Stimulated activated CD4-positive, alpha-beta T cell treated with anti-CD3 and anti-CD28 coated beads, Interleukin-15, amount 100 ng/mL, for 24 hours (primary cell): ENCODE measurements at regions not wholly inside any gene's neighbourhood (a gene's known extent, or its start where the extent isn't known, plus 50 kb on each side); places are given as distances from the start of the nearest gene placed in this dataset.

ENCODE experiments used
- DNase-seq: peaks from one replicate; pipeline ENCODE4 v3.0.0-alpha.2; 2020

DNA sequence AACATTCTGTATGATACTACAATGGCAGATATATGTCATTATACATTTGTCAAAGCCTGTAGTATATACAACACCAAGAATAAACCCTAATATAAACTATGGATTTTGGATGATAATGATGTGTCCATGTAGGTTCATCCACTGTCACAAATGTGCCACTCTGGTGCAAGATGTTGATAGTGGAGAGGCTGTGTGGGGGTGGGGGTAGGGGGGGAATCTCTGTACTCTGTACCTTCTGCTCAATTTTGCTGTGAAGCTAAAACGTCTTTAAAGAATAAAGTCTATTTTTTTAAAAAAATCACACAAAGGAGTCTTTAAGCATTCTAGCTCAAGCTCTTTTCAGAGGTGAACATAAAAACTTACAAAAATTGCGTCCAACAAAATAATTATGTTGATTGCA is 88.2 kb upstream of the ABI3BP start:
- DNase-seq: no peak

DNA sequence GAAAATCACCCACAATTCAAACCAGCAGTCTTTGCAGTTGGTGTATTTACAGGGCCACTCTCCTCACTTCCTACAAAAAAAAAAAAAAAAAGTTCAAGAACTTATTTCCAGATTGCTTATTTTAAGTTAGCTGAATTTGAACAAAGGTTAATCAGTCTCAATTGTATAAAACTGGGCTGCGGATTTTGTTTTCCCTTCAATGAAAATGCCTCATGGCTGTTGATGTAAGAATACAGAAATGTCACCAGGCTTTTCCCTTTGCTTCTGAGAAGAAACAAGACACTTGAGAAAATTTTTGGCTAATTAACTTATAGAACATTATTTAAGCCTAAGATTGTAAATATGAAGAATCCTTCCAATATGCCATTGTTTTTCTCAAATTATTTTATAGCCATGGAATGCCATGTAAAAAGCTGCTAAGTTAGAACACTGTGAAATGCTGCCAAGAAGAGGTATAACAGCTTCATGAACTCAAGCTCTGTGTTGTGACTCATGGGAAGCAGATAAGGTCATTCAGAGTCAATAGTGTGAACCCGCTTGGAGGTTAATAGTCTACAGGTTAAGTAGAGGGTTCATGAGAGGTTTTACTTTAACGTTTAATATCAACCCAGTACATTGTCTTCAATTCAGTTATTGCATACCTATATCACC is 84.3 kb upstream of the ABI3BP start:
- DNase-seq: no peak

GRCh38 chr3:101074518-101074917 is 81.3 kb upstream of the ABI3BP start:
- no peak for DNase-seq

GRCh38 chr3:101072300-101072699 is 79.1 kb upstream of the ABI3BP start:
- no peak for DNase-seq

DNA sequence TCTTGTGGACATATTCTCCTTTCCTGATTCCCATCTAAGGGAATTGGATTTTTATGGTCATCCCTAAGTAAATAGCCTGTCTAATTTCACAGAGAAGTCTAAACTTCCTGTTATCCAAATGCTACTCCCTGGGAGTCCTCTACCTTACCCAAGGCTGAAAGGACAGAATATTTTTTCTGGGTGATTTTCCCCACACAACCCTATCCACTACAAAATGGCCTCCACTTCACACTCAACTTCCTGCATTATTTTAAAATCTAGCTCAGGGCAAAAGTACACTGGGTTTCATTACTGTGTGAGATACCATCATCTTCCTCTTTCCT is 77.5 kb upstream of the ABI3BP start:
- DNase-seq: no peak

DNA sequence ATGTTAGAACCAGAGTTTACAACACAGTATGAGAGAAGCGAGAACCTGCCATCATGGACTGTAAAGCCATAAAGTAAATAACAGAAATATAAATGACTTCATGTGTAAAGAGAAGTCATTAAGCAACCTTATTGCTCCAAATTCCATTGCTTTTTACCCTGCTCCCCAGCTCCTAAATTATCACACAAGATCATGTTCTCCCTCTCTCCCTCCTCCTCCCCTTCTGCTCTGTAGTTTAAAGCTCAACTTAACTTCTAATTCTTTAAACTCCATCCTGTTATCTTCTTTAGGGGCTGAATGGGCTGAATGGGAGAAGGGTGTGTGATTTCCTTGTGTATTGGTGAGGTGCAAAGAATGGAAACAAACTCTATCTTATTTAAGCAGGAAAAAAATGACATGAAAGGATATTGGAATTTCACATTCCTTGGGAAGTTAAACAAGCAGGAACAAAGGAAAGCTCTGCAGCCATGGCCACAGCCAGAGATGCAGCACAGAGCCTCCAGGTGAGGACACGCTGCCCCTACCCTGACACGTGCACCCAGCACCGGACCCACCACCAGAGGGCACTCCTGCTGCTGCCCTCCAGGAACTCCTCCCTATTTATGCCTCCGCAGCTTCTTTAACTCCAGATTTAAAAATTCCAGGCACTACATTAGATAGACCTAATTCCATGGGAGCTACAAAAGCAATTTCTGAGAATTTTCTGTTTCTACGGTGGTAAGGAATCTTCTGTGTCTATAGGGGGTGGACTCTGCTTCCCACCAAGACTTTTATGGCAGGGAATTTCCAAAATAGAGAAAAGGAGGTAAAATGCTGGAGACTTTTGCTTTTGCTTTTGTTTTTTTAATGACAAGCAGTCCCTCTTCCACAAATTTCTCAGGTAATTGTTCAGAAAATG is 76.9 kb upstream of the ABI3BP start:
- DNase-seq: peak; percentile 76

GRCh38 chr3:101068876-101069606 is 75.8 kb upstream of the ABI3BP start:
- DNase-seq: no peak

GRCh38 chr3:101066711-101067129 is 73.5 kb upstream of the ABI3BP start:
- DNase-seq: no peak

GRCh38 chr3:101065962-101066361 is 72.7 kb upstream of the ABI3BP start:
- no peak for DNase-seq

DNA sequence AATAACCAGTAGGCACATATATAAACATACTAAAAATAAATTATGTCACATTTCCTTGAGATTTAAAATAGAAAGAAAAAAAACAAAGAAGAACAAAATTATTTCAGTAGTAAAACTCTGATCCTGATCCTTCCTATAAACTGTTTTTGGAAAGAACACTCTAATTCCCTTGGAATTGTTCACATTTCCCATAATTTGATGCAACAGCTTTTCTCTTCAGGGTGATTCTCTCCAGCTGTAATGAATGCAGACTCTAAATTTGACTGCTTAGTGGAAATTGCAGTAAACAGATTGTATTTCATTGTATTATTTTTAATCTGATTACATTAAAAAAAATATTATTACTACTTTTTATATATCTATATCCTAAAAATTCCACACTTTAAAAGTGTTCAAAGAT is 70.2 kb upstream of the ABI3BP start:
- no peak for DNase-seq

DNA sequence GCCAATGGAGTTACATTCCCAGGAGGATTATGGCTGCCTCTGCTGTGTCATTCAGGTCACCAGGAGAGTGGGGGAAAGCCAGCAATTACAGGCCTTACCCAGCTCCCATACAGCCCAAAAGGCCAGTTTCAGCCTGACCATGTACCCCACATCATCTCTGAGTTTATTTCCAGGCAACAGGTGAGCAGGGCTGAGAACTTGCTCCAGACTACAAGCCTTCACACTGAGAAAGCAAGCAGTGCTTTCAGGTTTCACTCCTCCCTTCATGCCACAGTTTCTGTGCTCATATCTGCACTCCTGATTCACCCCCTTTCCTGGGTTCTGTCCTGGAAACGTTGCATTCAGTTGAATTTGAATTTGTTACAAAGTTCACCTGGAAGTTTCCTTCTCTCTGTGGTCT is 68.1 kb upstream of the ABI3BP start:
- no peak for DNase-seq

- no peak for DNase-seq
Observed at GRCh38 chr3:101050866-101051265, 57.6 kb upstream of the ABI3BP start.

DNA sequence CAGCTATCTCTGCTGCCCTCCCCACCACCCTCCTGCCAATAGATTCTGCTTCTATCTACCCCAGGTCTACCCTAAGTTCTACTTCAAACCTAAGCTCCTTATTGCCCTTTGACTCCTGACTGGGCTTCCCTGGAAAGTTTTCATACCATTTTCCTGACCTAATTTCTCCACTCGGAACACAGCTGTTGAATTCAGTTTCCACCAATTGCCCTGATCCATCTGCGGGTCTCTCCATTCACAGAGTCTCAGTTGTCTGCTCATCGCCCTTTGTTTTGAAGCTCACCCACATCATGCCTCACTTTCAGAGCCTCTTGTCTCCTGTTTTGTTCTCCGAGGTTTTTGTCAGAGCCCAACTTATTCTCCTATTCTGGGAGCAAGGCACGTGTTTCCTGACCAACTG is 56.8 kb upstream of the ABI3BP start:
- DNase-seq: no peak

GRCh38 chr3:101049532-101049931 is 56.3 kb upstream of the ABI3BP start:
- no peak for DNase-seq

DNA sequence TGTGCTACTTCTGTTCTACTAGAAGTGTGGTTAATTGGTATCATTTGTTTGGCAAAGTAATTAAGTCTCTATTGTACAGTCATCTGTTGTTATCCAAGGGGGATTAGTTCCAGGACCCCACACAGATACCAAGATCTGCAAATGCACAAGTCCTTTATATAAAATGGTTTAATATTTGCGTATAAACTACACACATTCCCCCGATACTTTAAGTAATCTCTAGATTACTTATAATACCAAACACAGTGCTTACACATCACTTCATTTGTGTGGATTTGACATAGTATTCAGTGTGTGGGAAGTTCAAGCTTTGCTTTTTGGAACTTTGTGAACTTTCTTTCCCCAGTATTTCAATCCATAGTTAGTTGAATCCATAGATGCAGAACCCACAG is 50.5 kb upstream of the ABI3BP start:
- no peak for DNase-seq

- DNase-seq: no peak
Observed at GRCh38 chr3:101042996-101043686, 49.9 kb upstream of the ABI3BP start.
